Smooth muscle cell (in vitro differentiated cells): ENCODE measurements at regions not wholly inside any gene's neighbourhood (a gene's known extent, or its start where the extent isn't known, plus 50 kb on each side); places are given as distances from the start of the nearest gene placed in this dataset.

Experiments
- DNase-seq: peaks from one replicate; lab custom pipeline; 2025; ENCODE audit not compliant: unreplicated experiment; lab: John Stamatoyannopoulos, UW
- H2AFZ ChIP-seq: fragments of 200-600 bp; sonication (generic); 2 replicates; pipeline ENCODE4 v1.6.0; 2016; ENCODE audit warnings: antibody characterized with exemption, low read depth, mild to moderate bottlenecking
- H3F3A ChIP-seq: fragments of 200-600 bp; sonication (generic); 2 replicates; pipeline ENCODE4 v1.6.0; 2017; ENCODE audit warnings: antibody characterized with exemption, low read depth
- H3K27ac ChIP-seq: fragments of 200-600 bp; sonication (generic); 2 replicates; pipeline ENCODE4 v1.5.1; 2016; ENCODE audit warnings: low read depth, mild to moderate bottlenecking
- H3K27me3 ChIP-seq: fragments of 200-600 bp; sonication (generic); 2 replicates; pipeline ENCODE4 v1.6.1; 2016; ENCODE audit warnings: low read depth, mild to moderate bottlenecking
- H3K36me3 ChIP-seq: fragments of 200-600 bp; sonication (generic); 2 replicates; pipeline ENCODE4 v1.5.1; 2016; ENCODE audit warnings: low read depth
- H3K4me1 ChIP-seq: fragments of 200-600 bp; sonication (generic); 2 replicates; pipeline ENCODE4 v1.5.1; 2016; ENCODE audit warnings: low read depth
- H3K4me2 ChIP-seq: fragments of 200-600 bp; sonication (generic); 2 replicates; pipeline ENCODE4 v1.6.0; 2016; ENCODE audit warnings: mild to moderate bottlenecking
- H3K4me3 ChIP-seq: fragments of 200-600 bp; sonication (generic); 2 replicates; pipeline ENCODE4 v1.5.1; 2016; ENCODE audit warnings: mild to moderate bottlenecking
- H3K79me2 ChIP-seq: fragments of 200-600 bp; sonication (generic); 2 replicates; pipeline ENCODE4 v1.6.0; 2016; ENCODE audit warnings: low read depth, mild to moderate bottlenecking
- H3K9ac ChIP-seq: fragments of 200-600 bp; sonication (generic); 2 replicates; pipeline ENCODE4 v1.6.0; 2016; ENCODE audit warnings: low read depth
- H3K9me3 ChIP-seq: fragments of 200-600 bp; sonication (generic); replicated peaks from 2 replicates; pipeline ENCODE4 v1.5.1; 2016; ENCODE audit warnings: low read depth
- H4K20me1 ChIP-seq: fragments of 200-600 bp; sonication (generic); 2 replicates; pipeline ENCODE4 v1.6.0; 2016; ENCODE audit warnings: low read depth
- WGBS: methylation state at CpG from one replicate; pipeline ENCODE4 v1.1.7; 2016; ENCODE audit warnings: low lambda C conversion rate; 5-methylcytosine and 5-hydroxymethylcytosine counted together
- TF ChIP-seq, protein P1 (sequence below): fragments of 200-600 bp; sonication (generic); IDR thresholded peaks from 2 replicates; pipeline ENCODE4 v1.5.1; 2017; ENCODE audit warnings: borderline replicate concordance, mild to moderate bottlenecking, antibody characterized with exemption; ENCODE audit not compliant: insufficient read depth, poor library complexity, severe bottlenecking

DNA sequence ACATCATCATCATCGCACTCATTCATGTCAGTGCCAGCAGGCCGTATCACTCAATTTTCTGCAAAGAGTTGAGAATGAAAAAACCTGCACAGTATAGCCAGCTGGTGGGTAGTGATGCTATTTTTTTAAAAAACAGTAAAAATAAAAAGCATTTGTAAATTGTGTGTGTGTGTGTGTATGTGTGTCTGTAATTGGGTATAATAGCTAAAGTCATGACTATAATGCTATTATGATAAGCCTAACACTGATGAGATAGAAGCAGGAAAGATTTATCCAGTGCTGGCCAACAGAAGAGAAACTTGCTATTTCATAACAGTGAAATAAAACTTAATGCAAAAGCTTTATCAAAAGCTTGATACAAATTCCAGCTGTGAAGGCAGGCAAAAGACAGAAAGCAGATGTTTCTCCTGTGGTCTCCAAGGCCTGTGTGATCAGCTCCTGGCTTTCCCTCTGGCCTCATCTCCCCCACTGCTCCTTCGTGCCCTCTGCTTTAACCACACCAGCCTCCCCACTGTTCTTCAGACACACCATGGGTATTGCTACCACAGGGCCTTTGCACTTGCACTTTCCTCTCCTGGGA, 206.2 kb upstream of the IRX5 start:
- Histone ChIP-seq H3F3A (no peaks in the 10 kb centered on the region), H3K9me3 (no peaks in the 10 kb centered on the region), H3K79me2 (no peaks in the 10 kb centered on the region), H3K9ac (no peak overlapping the region), H3K27me3 (no peaks in the 10 kb centered on the region), H3K4me3 (no peak overlapping the region), H4K20me1 (no peaks in the 10 kb centered on the region), H2AFZ (no peak overlapping the region), H3K4me1 (no peaks in the 10 kb centered on the region), H3K27ac (no peak overlapping the region), H3K4me2 (no peak overlapping the region), H3K36me3 (no peaks in the 10 kb centered on the region)
- TF ChIP-seq, protein P1, sequence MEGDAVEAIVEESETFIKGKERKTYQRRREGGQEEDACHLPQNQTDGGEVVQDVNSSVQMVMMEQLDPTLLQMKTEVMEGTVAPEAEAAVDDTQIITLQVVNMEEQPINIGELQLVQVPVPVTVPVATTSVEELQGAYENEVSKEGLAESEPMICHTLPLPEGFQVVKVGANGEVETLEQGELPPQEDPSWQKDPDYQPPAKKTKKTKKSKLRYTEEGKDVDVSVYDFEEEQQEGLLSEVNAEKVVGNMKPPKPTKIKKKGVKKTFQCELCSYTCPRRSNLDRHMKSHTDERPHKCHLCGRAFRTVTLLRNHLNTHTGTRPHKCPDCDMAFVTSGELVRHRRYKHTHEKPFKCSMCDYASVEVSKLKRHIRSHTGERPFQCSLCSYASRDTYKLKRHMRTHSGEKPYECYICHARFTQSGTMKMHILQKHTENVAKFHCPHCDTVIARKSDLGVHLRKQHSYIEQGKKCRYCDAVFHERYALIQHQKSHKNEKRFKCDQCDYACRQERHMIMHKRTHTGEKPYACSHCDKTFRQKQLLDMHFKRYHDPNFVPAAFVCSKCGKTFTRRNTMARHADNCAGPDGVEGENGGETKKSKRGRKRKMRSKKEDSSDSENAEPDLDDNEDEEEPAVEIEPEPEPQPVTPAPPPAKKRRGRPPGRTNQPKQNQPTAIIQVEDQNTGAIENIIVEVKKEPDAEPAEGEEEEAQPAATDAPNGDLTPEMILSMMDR, result no peak
- DNase-seq, result no peak
- WGBS, result 81% methylated on average over 3 of the region's 3 CpGs

DNA sequence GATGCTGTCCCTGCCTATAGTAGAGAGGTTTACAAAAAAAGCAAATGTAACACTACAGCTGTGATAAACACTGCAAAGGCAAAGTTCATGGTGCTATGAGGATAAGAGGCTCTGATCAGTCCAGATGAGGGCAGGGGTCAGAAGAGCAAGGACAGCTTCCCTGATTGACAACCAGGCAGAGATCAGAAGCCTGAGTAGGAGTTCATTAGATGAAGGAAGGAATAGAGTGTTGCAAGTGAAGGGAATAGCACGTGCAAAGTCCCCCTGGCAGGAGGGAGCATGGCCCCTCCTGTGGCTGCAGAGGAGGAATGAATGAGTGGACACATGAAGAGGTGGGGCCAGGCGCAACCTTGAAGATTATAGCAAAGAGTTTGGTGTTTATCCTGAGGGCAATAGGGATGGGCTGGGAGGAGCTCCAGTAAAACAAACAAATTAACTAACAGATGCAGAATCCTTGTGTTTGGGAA, 208.4 kb upstream of the IRX5 start:
- WGBS, result 80% methylated on average over 2 of the region's 2 CpGs
- H3K36me3 ChIP-seq, result no peaks in the 10 kb centered on the region
- no peak for DNase-seq

DNA sequence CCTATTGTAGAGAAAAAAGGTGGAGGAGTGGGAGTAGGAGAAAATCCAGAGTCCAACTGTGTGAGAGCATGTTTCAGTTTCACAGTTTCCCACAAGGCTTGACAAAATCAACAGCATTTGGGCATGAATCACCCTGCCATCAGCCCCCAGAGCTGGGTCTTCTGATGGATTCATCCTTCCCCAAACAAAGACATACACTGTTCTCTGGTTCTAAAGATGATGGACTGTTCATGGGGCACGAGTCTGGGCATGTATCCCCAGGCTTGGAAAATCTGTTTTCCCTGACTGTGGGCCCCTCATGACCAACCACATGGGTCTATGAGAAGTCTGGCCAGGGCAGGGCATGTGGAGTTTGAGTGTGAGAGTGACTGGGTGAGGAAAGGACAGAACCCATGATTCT, 210.4 kb upstream of the IRX5 start:
- Histone ChIP-seq H3K36me3 (no peaks in the 10 kb centered on the region), H3K4me3 (no peak overlapping the region), H3K4me1 (no peaks in the 10 kb centered on the region), H3K9ac (no peak overlapping the region), H3K4me2 (no peak overlapping the region), H3K27ac (no peak overlapping the region), H3F3A (no peaks in the 10 kb centered on the region), H3K27me3 (peaks cover 12% of the 10 kb centered on the region), H2AFZ (no peak overlapping the region), H3K79me2 (no peaks in the 10 kb centered on the region), H4K20me1 (no peaks in the 10 kb centered on the region), H3K9me3 (no peaks in the 10 kb centered on the region)
- DNase-seq, result no peak
- TF ChIP-seq, protein P1, result no peak
- WGBS, result 26% methylated on average over 1 of the region's 1 CpG

More for the DNA sequence above, 208.4 kb upstream of the IRX5 start:
- Histone ChIP-seq H3K27me3 (peaks cover 5% of the 10 kb centered on the region), H3K79me2 (no peaks in the 10 kb centered on the region), H3F3A (no peaks in the 10 kb centered on the region), H3K9me3 (no peaks in the 10 kb centered on the region), H3K4me1 (no peaks in the 10 kb centered on the region), H3K27ac (no peak overlapping the region), H2AFZ (no peak overlapping the region), H3K9ac (no peak overlapping the region), H3K4me2 (no peak overlapping the region), H4K20me1 (no peaks in the 10 kb centered on the region), H3K4me3 (no peak overlapping the region)
- TF ChIP-seq, protein P1, result no peak

DNA sequence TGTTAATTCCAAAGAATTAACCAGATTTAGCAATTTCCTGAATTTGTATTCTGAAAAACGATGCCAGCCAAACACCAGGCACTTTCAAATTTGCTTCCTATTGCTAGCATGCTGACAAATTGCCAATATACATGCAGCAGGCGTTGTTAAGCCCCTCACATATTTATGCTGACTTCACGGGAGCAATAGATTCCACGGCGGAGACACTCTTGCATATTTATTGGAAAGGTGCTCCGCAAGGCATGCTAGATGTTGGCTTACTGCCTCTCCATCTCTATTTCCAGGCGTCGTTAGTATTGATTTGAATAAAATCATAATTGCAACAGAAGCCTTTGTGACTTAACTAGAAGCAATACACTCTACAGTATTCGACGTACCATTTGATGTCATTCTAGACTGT, 211.0 kb upstream of the IRX5 start:
- DNase-seq, result no peak
- WGBS, result 94% methylated on average over 10 of the region's 10 CpGs
- H3K4me2 ChIP-seq, result no peak overlapping the region
- TF ChIP-seq, protein P1, result no peak
- H3F3A ChIP-seq, result no peaks in the 10 kb centered on the region
- H3K9ac ChIP-seq, result no peak overlapping the region
- peaks cover 19% of the 10 kb centered on the region for H3K27me3 ChIP-seq
- no peak overlapping the region for H3K4me3 ChIP-seq
- H3K4me1 ChIP-seq, result no peaks in the 10 kb centered on the region
- H3K27ac ChIP-seq, result no peak overlapping the region
- H3K9me3 ChIP-seq, result no peaks in the 10 kb centered on the region
- no peaks in the 10 kb centered on the region for H4K20me1 ChIP-seq
- H3K79me2 ChIP-seq, result no peaks in the 10 kb centered on the region
- no peaks in the 10 kb centered on the region for H3K36me3 ChIP-seq
- H2AFZ ChIP-seq, result no peak overlapping the region
